Endodermal cell (in vitro differentiated cells): ENCODE measurements at regions not wholly inside any gene's neighbourhood (a gene's known extent, or its start where the extent isn't known, plus 50 kb on each side); places are given as distances from the start of the nearest gene placed in this dataset.

Source experiments
- DNase-seq: peaks from one replicate; pipeline ENCODE4 v3.0.0-alpha.2; 2017
- H3K27ac ChIP-seq: 2 replicates; pipeline ENCODE4 v1.5.1; 2013; ENCODE audit warnings: mild to moderate bottlenecking, low read depth, low read length, moderate library complexity
- H3K27me3 ChIP-seq: 2 replicates; pipeline ENCODE4 v1.6.1; 2013; ENCODE audit warnings: mild to moderate bottlenecking, low read length, moderate library complexity; ENCODE audit not compliant: insufficient read depth, control insufficient read depth, poor library complexity, severe bottlenecking
- H3K36me3 ChIP-seq: 2 replicates; pipeline ENCODE4 v1.7.0; 2013; ENCODE audit warnings: mild to moderate bottlenecking, low read length, moderate library complexity; ENCODE audit not compliant: control insufficient read depth, insufficient read depth
- H3K4me1 ChIP-seq: one replicate; pipeline ENCODE4 v1.7.0; 2013; ENCODE audit warnings: low read length; ENCODE audit not compliant: control insufficient read depth, insufficient read depth
- H3K4me3 ChIP-seq: 2 replicates; pipeline ENCODE4 v1.5.1; 2013; ENCODE audit warnings: mild to moderate bottlenecking, low read length, moderate library complexity
- H3K9ac ChIP-seq: 2 replicates; pipeline ENCODE4 v1.6.1; 2013; ENCODE audit warnings: mild to moderate bottlenecking, low read length, moderate library complexity; ENCODE audit not compliant: poor library complexity, severe bottlenecking; ENCODE audit errors: extremely low read depth
- H3K9me3 ChIP-seq: 2 replicates; pipeline ENCODE4 v1.6.1; 2013; ENCODE audit warnings: mild to moderate bottlenecking, low read length, moderate library complexity; ENCODE audit not compliant: control insufficient read depth
- H3K27ac Mint-ChIP-seq: 2 replicates; pipeline ENCODE4 v1.8.0; 2020; ENCODE audit warnings: mixed read lengths
- H3K27me3 Mint-ChIP-seq: 2 replicates; pipeline ENCODE4 v1.8.0; 2021; ENCODE audit warnings: mild to moderate bottlenecking, mixed read lengths; ENCODE audit not compliant: insufficient read depth
- H3K36me3 Mint-ChIP-seq: 2 replicates; pipeline ENCODE4 v1.8.0; 2020; ENCODE audit warnings: low read depth, mixed read lengths
- H3K4me1 Mint-ChIP-seq: 2 replicates; pipeline ENCODE4 v1.8.0; 2020; ENCODE audit warnings: mixed read lengths
- H3K4me3 Mint-ChIP-seq: 2 replicates; pipeline ENCODE4 v1.8.0; 2020; ENCODE audit warnings: mild to moderate bottlenecking, moderate library complexity, mixed read lengths
- H3K9me3 Mint-ChIP-seq: 2 replicates; pipeline ENCODE4 v1.8.0; 2020; ENCODE audit warnings: mild to moderate bottlenecking, mixed read lengths
- WGBS, 2 experiments: methylation state at CpG; one replicate each; pipeline versions ENCODE4 v1.1.5 to v1.1.7; 2013; ENCODE audit warnings: missing lambda C conversion rate in 2 of 2, mixed read lengths in 1 of 2; ENCODE audit not compliant: insufficient coverage in 1 of 2, insufficient read length in 1 of 2; 5-methylcytosine and 5-hydroxymethylcytosine counted together
- TF ChIP-seq, protein P1 (sequence below): fragments of 200-600 bp; sonication (generic); conservative IDR thresholded peaks from 2 replicates; pipeline ENCODE4 v1.5.0; 2021; ENCODE audit warnings: antibody characterized with exemption, mild to moderate bottlenecking

DNA sequence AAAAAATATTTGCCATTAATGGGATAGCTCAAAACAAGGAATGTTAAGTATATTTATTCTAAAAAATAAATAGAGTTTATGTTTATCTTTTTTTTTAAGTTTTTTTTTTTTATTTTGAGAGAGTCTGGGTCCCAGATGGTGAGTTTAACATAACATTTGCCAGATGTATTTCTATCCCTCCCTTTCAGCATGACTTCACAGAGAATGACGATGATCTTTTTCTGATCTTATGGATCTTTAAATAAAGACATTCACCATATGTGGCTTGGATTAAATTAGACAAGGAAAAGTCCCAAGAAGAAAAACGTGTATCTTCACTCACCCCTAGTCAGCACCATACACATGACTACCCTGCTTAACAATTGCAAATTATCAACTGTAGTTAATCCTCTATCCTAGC, 839.8 kb upstream of the CNTN5 start:
- Histone ChIP-seq H3K4me1 (no peaks in the 10 kb centered on the region), H3K9ac (no peak overlapping the region), H3K27me3 (no peaks in the 10 kb centered on the region), H3K36me3 (no peaks in the 10 kb centered on the region), H3K9me3 (peaks cover 2% of the 10 kb centered on the region), H3K27ac (no peak overlapping the region), H3K4me3 (no peak overlapping the region)
- Mint-ChIP-seq H3K9me3 (peaks cover 14% of the 10 kb centered on the region), H3K27ac (no peak overlapping the region), H3K4me1 (no peaks in the 10 kb centered on the region), H3K36me3 (no peaks in the 10 kb centered on the region), H3K4me3 (no peak overlapping the region), H3K27me3 (no peaks in the 10 kb centered on the region)
- TF ChIP-seq, protein P1, sequence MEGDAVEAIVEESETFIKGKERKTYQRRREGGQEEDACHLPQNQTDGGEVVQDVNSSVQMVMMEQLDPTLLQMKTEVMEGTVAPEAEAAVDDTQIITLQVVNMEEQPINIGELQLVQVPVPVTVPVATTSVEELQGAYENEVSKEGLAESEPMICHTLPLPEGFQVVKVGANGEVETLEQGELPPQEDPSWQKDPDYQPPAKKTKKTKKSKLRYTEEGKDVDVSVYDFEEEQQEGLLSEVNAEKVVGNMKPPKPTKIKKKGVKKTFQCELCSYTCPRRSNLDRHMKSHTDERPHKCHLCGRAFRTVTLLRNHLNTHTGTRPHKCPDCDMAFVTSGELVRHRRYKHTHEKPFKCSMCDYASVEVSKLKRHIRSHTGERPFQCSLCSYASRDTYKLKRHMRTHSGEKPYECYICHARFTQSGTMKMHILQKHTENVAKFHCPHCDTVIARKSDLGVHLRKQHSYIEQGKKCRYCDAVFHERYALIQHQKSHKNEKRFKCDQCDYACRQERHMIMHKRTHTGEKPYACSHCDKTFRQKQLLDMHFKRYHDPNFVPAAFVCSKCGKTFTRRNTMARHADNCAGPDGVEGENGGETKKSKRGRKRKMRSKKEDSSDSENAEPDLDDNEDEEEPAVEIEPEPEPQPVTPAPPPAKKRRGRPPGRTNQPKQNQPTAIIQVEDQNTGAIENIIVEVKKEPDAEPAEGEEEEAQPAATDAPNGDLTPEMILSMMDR: no peak
- 83% methylated on average over 1 of the region's 2 CpGs; no CpG with 5 or more reads in 1 of the 2 experiments for whole genome bisulfite sequencing, 2 experiments
- DNase-seq: no peak

GRCh38 chr11:98183034-98183433, 837.7 kb upstream of the CNTN5 start:
- TF ChIP-seq, protein P1: no peak
- Mint-ChIP-seq H3K9me3 (peaks cover 22% of the 10 kb centered on the region), H3K27me3 (no peaks in the 10 kb centered on the region), H3K27ac (no peak overlapping the region), H3K4me1 (no peaks in the 10 kb centered on the region), H3K4me3 (no peak overlapping the region), H3K36me3 (no peaks in the 10 kb centered on the region)
- Histone ChIP-seq H3K27me3 (no peaks in the 10 kb centered on the region), H3K9me3 (peaks cover 9% of the 10 kb centered on the region), H3K27ac (no peak overlapping the region), H3K4me1 (no peaks in the 10 kb centered on the region), H3K9ac (no peak overlapping the region), H3K36me3 (no peaks in the 10 kb centered on the region), H3K4me3 (no peak overlapping the region)
- WGBS, 2 experiments: 83 to 95% methylated on average over 1 of the region's 1 CpG
- DNase-seq: no peak

DNA sequence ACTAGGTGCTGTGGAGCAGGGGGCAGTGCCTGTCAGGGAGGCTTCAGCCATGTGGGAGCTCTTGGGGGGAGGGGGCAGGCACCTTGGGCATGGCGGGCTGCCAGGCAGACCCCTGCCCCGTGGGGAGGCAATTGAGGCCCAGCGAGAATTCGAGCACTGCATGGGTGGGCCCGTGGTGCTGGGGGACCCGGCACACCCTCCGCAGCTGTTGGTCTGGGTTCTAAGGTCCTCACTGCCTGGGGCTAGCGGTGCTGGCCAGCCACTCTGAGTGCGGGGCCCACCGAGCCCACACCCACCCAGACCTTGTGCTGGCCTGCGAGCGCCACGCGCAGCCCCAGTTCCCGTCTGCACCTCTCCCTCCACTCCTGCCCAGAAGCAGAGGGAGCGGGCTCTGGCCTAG, 835.5 kb upstream of the CNTN5 start:
- no peak overlapping the region for H3K9ac ChIP-seq
- no peak for DNase-seq
- H3K27me3 Mint-ChIP-seq: no peaks in the 10 kb centered on the region
- no peaks in the 10 kb centered on the region for H3K4me1 Mint-ChIP-seq
- H3K4me3 ChIP-seq: no peak overlapping the region
- H3K27ac ChIP-seq: no peak overlapping the region
- no peak overlapping the region for H3K4me3 Mint-ChIP-seq
- no peaks in the 10 kb centered on the region for H3K36me3 Mint-ChIP-seq
- no peaks in the 10 kb centered on the region for H3K27me3 ChIP-seq
- TF ChIP-seq, protein P1: no peak
- H3K27ac Mint-ChIP-seq: no peak overlapping the region
- 95% methylated on average over 16 of the region's 16 CpGs; no CpG with 5 or more reads in 1 of the 2 experiments for WGBS, 2 experiments
- peaks cover 9% of the 10 kb centered on the region for H3K9me3 ChIP-seq
- no peaks in the 10 kb centered on the region for H3K4me1 ChIP-seq
- H3K36me3 ChIP-seq: no peaks in the 10 kb centered on the region
- H3K9me3 Mint-ChIP-seq: peaks cover 22% of the 10 kb centered on the region
